AG10803 (cell line): ENCODE measurements at regions not wholly inside any gene's neighbourhood (a gene's known extent, or its start where the extent isn't known, plus 50 kb on each side); places are given as distances from the start of the nearest gene placed in this dataset.

Experiments
- DNase-seq: peaks from one replicate; pipeline ENCODE4 v3.0.0; 2010; ENCODE audit warnings: low read depth
- H3K4me3 ChIP-seq: 2 replicates; pipeline ENCODE4 v1.5.1; 2011; ENCODE audit warnings: mild to moderate bottlenecking, low read length, control low read depth
- CTCF ChIP-seq: conservative IDR thresholded peaks from 2 replicates; pipeline ENCODE4 v1.5.1; 2011; ENCODE audit warnings: mild to moderate bottlenecking, low read length, control low read depth, inconsistent platforms

DNA sequence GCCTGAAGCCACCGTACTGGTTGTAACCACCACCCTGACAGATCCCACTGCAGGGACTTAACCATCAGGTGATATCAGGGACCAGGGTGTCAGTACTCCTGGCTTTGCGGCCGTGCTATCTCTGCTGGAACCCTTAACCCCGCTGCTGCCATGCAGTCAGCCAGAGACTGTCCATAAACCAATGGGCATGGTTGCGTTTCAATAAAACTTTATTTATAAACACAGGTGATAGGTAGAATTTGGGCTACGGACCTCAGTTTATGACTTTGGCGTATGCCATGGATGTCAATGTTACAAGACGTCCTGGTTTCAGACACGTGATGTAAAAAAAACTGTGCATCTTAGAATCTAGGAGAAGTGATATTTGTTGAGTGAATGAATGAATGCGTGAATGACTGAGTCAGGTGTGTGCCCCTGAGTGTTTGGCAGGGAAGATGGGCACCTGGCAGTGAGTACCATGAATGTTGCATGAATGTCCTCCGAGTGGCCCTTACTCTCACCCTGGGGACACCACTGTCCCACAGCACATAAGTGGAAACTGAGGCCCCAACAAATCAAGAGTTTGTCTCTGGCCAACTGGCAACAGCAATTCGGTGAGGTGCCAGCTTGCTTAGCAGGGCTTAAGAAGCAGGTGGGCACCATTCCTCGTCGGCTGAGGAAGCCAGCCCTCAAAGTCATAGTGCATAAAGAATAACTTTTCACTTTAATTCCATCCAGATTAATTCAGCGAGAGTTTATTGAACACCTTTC is 64.0 kb upstream of the APCDD1L start:
- no peak overlapping the region for H3K4me3 ChIP-seq
- no peak for DNase-seq
- no peak for TF ChIP-seq CTCF

GRCh38 chr20:58577871-58578598 is 62.8 kb upstream of the APCDD1L start:
- H3K4me3 ChIP-seq, result no peak overlapping the region
- no peak for TF ChIP-seq CTCF
- no peak for DNase-seq

- no peak overlapping the region for H3K4me3 ChIP-seq
- DNase-seq, result no peak
- TF ChIP-seq CTCF, result no peak
These were observed 62.1 kb upstream of the APCDD1L start for GRCh38 chr20:58577139-58577806.

- H3K4me3 ChIP-seq, result no peak overlapping the region
- TF ChIP-seq CTCF, result no peak
- DNase-seq, result no peak
These were observed 61.4 kb upstream of the APCDD1L start for GRCh38 chr20:58576603-58576970.

DNA sequence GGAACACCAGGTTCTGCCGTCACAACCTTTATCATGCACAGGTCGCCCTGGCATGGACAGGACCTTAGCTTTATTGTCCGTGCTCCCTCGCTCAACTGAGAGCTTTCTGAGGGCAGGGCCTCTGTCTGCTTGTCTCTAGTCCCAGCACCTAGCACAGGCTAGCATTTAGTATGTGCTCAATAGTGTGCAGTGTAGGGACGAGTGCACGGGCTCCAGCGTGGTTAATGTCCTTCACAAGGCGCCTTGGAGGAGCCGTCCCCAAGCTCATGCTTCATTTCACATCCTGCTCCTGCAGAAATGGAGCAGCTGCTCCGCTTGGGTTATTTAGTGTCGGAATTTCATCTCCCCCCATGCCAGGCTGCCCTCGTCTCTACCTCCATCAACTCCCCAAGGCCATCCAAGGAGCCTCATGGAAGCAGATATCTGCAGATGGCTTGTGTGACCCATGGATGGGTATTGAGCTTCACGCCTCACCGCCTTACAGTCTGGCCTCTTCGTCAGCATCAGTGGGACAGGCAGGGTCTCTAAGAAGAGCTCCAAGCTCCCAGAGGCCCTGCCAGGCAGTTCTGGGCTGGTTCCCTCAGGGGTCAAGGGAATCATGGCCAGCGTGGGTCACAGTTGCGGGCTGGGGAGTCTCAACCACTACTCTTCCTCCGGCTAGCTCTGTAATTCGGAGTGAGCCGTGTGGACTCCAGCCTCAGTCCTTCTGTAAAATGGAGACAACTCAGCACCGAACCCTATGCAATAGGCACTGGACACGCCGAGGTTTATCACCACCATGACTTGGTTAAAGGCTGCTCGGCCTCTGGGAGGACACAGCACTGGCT is 60.8 kb upstream of the APCDD1L start:
- TF ChIP-seq CTCF, result no peak
- H3K4me3 ChIP-seq, result no peak overlapping the region
- no peak for DNase-seq

DNA sequence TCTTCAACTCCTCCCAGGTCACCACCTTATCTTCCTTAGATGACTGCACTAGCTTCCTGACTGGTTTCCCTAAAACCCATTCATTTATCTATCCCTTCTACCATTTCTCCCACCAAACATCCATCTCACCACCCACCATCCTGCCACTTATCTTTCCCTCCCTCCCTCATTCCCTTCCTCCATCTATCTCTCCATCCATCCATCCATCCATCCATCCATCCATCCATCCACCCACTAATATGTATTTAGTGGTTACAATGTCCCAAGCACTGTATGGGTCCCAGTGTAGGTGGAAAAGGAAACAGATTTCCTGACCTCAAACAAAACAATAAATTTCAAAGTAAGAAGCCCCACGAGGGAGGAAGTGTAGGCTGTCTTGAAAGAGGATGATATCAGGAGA is 59.3 kb upstream of the APCDD1L start:
- no peak for DNase-seq
- TF ChIP-seq CTCF, result no peak
- H3K4me3 ChIP-seq, result no peak overlapping the region
